Daoy (cell line): ENCODE measurements at regions not wholly inside any gene's neighbourhood (a gene's known extent, or its start where the extent isn't known, plus 50 kb on each side); places are given as distances from the start of the nearest gene placed in this dataset.

Experiments used
- DNase-seq: peaks from one replicate; pipeline ENCODE4 v3.0.0-alpha.2; 2015; ENCODE audit warnings: low read depth

- no peak for DNase-seq
These were observed 297.3 kb downstream of the DHX15 start for GRCh38 chr4:24287096-24287495.

GRCh38 chr4:24285759-24286158 is 298.6 kb downstream of the DHX15 start:
- DNase-seq, result no peak

DNA sequence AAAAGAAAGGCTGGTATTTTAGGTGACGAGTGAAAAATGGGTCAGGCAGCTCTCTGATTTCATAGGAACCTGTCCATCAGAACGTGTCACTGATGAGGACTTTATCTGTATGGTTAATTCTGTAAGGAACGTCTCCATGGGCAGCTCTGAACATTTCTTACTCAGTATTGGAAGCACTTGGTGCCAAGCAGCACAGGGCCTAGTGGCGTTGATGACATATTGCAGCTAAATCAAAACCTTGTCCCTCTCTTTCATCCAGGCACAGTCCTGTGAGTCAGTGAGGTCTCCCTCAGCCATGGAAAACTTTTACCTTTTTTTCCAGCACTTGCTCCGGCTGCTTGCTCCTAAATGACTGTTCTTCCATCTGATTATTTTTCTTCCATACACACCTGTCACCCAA is 301.9 kb downstream of the DHX15 start:
- no peak for DNase-seq

DNA sequence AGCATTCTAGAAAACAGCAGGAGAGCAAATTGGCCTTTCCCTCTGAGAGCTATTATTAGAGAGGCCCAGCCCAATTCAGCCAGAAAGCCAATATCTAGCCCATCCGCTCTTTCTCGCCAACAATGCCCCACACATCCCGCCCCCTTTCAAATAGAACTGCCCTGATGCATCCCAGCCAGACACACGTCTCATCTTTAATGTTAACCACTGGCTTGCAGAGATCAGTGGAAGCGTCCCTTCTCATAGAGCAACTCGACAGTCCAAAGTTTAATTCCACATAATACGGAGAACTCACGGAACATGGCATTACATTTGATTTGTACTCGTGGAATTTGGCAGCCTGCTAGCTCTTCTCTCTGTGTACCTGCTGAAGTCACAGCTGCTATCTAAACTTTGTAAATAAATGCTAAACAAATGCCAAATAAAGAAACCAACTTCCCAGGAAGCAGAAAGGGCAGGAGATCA is 304.4 kb downstream of the DHX15 start:
- DNase-seq, result no peak

- DNase-seq, result no peak
These were observed 304.9 kb downstream of the DHX15 start for GRCh38 chr4:24279469-24279868.

- peak; percentile 17 for DNase-seq
These were observed 305.7 kb downstream of the DHX15 start for GRCh38 chr4:24278693-24279092.

DNA sequence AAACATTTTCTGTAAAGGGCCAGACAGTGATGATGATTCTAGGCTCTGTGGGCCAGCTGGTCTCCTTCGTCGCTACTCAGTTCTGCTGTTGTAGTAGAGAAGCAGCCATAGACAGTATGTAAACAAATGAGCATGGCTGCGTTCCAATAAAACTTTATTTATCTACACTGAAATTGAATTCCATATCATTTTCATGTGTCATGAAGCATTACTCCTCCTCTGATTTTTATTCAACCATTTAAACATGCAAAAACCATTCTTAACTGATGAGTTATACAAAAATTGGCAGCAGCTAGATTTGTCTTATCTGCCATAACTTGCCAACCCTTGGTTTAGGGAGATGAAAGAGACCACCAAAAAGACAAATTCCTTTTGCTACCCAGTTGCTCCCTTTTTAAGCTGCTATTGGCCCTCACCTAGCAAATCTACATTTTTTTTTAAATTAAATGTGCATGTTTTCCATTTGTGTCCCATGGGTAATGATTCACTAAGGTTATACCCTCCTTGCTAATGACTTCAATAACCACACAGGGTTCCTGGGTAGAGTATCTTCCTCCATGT is 309.9 kb downstream of the DHX15 start:
- DNase-seq, result peak; percentile 15

- no peak for DNase-seq
These were observed 311.2 kb downstream of the DHX15 start for GRCh38 chr4:24273136-24273535.

DNA sequence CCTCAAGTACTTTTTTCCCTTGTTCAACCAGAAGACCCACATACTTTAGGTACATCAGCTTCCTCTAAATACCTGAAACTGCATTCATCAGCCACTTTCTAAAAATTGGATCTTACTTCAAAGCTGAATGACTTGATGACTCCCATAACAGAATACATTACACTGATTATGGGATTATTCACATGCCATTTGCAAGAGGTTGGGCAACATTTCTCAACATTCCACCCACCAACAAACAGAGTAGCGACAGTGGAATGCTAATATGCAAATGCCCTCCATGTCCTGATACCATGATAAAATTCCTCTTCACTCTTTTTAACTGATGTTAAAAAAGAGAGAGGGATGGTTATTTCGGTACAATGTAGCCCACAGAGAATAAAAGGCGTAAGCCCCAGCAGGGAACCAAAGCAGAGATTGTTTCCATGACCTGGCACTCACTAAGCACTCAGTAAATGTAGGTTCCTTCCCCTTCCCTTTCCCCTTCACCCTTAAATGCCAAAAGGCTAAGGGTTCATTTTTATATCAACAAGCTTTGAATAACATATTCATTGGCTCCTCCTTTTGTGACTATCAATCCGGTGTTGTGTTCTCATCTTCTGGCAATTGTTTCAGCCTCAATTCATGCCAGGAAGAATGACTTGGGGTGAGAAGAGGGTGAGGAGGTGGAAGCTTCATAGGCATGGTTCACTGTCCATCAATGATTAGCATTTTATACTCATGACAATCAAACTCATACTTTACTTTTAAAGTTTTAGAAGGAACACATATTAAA is 317.2 kb downstream of the DHX15 start:
- DNase-seq, result no peak

DNA sequence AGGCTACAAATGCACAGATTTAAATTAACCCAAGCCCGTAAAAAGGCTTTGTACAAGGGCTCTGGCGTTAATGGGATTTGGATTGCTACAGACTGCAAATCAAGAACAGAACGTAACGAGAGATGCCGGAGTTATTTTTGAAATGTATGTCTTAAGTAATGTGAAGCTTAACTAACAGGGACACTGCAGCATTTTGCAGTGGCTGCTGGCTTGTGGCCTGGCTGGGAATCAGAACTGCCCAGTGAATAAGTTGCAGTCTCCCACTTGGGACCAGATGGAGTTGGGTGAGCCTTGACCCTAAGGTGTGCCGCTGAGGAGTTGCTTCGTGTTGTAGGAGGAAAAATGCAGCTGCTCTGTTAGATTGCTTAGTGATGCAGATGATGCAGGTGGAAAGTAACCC is 318.4 kb downstream of the DHX15 start:
- DNase-seq, result no peak

DNA sequence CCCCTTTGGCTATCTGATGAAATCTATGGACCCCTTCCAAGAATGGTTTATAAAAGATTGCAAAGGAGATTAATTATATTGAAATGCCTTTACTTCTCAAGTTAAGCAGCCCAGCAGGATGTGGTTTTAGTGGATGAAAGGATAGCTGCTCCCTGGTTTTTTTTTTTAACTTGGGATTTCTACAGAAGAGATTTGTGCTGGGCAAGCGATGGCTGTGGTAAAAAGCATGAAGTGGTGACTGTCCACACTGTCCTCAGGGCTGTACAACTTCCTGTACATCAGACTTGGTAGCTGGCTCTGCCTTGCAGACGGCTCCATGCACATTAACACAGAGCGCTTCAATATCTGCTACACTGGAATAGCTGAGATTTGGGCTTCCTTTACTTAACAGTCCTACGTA is 321.7 kb downstream of the DHX15 start:
- peak; percentile 24 for DNase-seq

GRCh38 chr4:24262084-24262483 is 322.3 kb downstream of the DHX15 start:
- DNase-seq, result no peak

GRCh38 chr4:24260923-24261564 is 323.3 kb downstream of the DHX15 start:
- peak; percentile 21 for DNase-seq

- no peak for DNase-seq
These were observed 324.1 kb downstream of the DHX15 start for GRCh38 chr4:24260133-24260715.

GRCh38 chr4:24256547-24256946 is 327.8 kb downstream of the DHX15 start:
- DNase-seq, result no peak

DNA sequence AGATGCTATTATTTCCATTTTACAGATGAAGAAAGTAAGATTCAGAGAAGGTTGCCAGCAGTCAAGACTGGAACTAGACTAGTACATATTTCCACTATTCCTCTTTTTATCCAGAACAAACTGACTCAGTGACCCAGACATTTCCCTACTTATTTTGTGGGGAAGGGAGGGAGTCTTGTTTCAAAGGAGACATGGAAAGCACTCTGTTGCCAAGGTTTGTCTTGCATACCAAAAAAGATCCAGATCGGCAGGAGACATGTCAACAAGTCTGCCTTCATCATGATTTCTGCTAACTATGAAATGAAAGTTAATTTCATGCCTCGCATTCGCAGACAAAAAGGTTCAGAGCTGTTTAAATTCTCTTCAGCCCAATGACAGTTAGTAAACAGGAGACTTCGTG is 328.3 kb downstream of the DHX15 start:
- DNase-seq, result no peak

GRCh38 chr4:24252121-24252520 is 332.2 kb downstream of the DHX15 start:
- no peak for DNase-seq

DNA sequence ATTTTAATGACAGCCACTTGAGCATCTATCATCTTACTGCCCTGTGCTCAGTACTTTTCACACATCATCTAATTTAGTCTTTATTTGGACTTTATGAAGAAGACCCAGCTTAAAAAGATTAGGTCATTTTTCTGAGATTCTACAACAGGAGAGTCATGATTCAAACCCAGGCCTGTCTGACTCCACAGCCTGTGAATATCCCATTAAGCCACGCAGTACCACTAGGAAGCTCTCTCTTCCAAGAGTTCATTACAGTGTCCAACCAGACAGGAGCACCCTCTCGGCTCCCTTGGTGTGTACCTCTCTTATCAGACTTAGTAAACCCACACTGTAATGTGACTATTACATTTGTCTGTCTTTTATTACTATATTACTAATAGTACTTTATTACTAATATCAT is 332.8 kb downstream of the DHX15 start:
- no peak for DNase-seq

- DNase-seq, result no peak
These were observed 334.4 kb downstream of the DHX15 start for GRCh38 chr4:24249972-24250371.

DNA sequence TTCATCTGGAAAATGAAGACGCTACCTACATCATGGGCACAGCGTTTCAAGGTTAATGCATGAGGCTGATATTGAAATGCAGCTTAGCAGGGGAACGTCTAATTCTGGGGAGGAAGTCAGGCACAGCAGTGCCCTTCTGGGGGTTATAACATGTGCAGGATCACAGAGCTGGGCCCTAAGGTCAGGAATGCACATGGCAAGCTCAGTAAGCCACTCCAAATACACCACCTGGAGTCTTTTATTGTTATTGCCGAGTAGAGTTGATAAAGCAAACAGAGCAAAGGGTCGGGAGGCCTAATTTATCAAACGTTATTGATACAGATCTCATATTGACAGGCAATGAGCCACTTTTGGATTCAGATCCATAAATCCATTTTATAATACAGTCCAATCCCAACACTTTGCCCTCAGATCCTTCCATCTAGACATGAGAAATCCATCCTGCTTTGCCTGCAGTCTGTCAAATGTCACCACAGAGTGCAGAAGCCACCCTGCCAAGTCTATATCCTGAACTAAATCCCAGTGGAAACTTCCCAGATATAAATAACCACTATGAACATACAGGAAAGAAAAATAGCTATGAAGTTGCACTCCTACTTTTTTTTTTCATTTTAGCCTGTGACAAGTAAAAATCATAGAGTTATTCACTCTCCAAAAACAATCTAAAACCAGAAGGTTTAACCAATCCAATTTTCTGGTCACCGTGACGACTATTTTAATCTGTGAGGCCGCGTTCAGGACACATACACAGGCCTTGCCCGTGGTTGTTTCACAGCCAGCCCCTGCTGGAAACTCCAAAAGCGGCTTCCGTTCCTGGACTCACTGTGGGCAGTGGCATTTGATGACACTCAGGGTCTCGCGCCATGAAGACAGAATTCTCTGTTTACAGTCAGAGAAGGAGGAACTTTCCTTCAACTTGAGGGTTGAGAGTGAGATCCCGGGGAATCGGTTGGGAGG is 335.4 kb downstream of the DHX15 start:
- DNase-seq, result no peak

- DNase-seq, result no peak
These were observed 338.9 kb downstream of the DHX15 start for GRCh38 chr4:24245491-24245820.
